RPMI8226 (cell line): ENCODE measurements at regions not wholly inside any gene's neighbourhood (a gene's known extent, or its start where the extent isn't known, plus 50 kb on each side); places are given as distances from the start of the nearest gene placed in this dataset.

Experiments used
- DNase-seq: peaks from one replicate; pipeline ENCODE4 v3.0.0-alpha.2; 2015

GRCh38 chr3:98954242-98954641 is 52.7 kb upstream of the DCBLD2 start:
- DNase-seq, result no peak

- no peak for DNase-seq
Measured at GRCh38 chr3:98952404-98952803, 50.9 kb upstream of the DCBLD2 start.
